ENCODE measurements at regions not wholly inside any gene's neighbourhood (a gene's known extent, or its start where the extent isn't known, plus 50 kb on each side); places are given as distances from the start of the nearest gene placed in this dataset.

DNA sequence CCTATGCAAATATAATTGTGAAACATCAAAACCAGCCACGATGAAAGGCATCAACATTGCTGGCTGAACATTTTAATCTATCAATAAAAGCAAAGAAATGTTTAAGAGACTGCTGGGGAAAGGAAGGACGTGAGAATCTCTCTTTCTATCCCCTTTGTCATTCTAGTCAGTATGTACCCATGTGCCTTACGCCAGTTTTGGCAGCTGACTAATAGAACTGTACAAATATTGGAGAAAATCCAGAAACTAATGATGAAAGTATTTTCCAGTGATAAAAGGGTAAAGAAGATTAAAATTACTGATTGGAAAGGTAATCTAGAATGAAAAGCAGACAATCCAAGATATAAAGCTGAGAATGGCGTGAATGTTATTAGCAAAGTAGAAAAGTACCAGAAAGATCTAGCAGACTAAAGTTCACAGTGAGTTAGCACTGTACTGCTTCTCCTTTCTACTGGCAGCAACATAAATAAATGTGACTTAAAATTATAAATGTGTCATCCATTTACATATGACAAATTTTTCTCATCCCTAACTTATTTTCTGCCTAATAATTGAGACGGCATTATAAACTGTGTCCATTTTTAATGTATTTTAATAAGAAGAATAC lies 401.9 kb upstream of the CNTN4 start:
- Histone ChIP-seq H3K9ac (ENCODE audit: insufficient read depth in 1 of 2, low read depth in 2 of 2, low read length in 2 of 2) (no peak overlapping the region), H3K9me1 (ENCODE audit: control insufficient read depth, insufficient read depth, low read length) (no peaks in the 10 kb centered on the region), H3K4me3 (no peak overlapping the region), H3K79me2 (ENCODE audit: control insufficient read depth, insufficient read depth, low read length) (no peaks in the 10 kb centered on the region), H3K27ac (ENCODE audit: extremely low read depth, low read depth, low read length) (no peak overlapping the region), H3K9me3 (replicated peaks; ENCODE audit: control insufficient read depth, insufficient read depth, low read depth, low read length) (no peaks in the 10 kb centered on the region), H3K4me2 (ENCODE audit: insufficient read depth, low read length) (no peak overlapping the region), H4K20me1 (replicated peaks; ENCODE audit: control insufficient read depth, insufficient read depth, low read length) (no peaks in the 10 kb centered on the region), H2AFZ (ENCODE audit: low read depth, low read length) (no peak overlapping the region), H3K36me3 (ENCODE audit: control insufficient read depth, insufficient read depth, low read length) (no peaks in the 10 kb centered on the region), H3K4me1 (replicated peaks in 1 of 2; ENCODE audit: control insufficient read depth in 2 of 2, insufficient read depth in 2 of 2, low read length in 2 of 2) (no peaks in the 10 kb centered on the region), H3K27me3 (ENCODE audit: control insufficient read depth in 2 of 2, insufficient read depth in 2 of 2, low read length in 2 of 2) (no peaks in the 10 kb centered on the region)
- ChIA-PET POLR2A (interaction anchor here (1.2 kb wide), 1 partner anchor 7 kb away, joined by 4 read pairs; no protein-coding TSS in a partner anchor), CTCF (ENCODE audit: low intra/inter-chr PET ratio) (no interaction called here)
- no peak for DNase-seq (ENCODE audit: extremely low read depth in 1 of 4, low spot score in 3 of 4)
- no peak for ATAC-seq
- FAIRE-seq = no peak
- WGBS (ENCODE audit: insufficient coverage, low coverage, missing lambda C conversion rate) = 0% methylated on average over 5 of the region's 5 CpGs
- in situ Hi-C loops (cut with MboI) (no loop called here), intact Hi-C loops (cut with micrococcal nuclease) (no loop called here)
- no TSS peak for BruUV-seq (replicated peaks)
- no peak for TF ChIP-seq ZNF408 (CRISPR knock-in tag; IDR thresholded peaks at IDR 0.05; ENCODE audit: low read depth)
- TF ChIP-seq NFE2L1 (tag; IDR thresholded peaks at IDR 0.05; ENCODE audit: borderline replicate concordance, low read depth) = no peak
- no peak for TF ChIP-seq FOXA1 (IDR thresholded peaks at IDR 0.05; ENCODE audit: borderline replicate concordance)
- TF ChIP-seq, protein P1, sequence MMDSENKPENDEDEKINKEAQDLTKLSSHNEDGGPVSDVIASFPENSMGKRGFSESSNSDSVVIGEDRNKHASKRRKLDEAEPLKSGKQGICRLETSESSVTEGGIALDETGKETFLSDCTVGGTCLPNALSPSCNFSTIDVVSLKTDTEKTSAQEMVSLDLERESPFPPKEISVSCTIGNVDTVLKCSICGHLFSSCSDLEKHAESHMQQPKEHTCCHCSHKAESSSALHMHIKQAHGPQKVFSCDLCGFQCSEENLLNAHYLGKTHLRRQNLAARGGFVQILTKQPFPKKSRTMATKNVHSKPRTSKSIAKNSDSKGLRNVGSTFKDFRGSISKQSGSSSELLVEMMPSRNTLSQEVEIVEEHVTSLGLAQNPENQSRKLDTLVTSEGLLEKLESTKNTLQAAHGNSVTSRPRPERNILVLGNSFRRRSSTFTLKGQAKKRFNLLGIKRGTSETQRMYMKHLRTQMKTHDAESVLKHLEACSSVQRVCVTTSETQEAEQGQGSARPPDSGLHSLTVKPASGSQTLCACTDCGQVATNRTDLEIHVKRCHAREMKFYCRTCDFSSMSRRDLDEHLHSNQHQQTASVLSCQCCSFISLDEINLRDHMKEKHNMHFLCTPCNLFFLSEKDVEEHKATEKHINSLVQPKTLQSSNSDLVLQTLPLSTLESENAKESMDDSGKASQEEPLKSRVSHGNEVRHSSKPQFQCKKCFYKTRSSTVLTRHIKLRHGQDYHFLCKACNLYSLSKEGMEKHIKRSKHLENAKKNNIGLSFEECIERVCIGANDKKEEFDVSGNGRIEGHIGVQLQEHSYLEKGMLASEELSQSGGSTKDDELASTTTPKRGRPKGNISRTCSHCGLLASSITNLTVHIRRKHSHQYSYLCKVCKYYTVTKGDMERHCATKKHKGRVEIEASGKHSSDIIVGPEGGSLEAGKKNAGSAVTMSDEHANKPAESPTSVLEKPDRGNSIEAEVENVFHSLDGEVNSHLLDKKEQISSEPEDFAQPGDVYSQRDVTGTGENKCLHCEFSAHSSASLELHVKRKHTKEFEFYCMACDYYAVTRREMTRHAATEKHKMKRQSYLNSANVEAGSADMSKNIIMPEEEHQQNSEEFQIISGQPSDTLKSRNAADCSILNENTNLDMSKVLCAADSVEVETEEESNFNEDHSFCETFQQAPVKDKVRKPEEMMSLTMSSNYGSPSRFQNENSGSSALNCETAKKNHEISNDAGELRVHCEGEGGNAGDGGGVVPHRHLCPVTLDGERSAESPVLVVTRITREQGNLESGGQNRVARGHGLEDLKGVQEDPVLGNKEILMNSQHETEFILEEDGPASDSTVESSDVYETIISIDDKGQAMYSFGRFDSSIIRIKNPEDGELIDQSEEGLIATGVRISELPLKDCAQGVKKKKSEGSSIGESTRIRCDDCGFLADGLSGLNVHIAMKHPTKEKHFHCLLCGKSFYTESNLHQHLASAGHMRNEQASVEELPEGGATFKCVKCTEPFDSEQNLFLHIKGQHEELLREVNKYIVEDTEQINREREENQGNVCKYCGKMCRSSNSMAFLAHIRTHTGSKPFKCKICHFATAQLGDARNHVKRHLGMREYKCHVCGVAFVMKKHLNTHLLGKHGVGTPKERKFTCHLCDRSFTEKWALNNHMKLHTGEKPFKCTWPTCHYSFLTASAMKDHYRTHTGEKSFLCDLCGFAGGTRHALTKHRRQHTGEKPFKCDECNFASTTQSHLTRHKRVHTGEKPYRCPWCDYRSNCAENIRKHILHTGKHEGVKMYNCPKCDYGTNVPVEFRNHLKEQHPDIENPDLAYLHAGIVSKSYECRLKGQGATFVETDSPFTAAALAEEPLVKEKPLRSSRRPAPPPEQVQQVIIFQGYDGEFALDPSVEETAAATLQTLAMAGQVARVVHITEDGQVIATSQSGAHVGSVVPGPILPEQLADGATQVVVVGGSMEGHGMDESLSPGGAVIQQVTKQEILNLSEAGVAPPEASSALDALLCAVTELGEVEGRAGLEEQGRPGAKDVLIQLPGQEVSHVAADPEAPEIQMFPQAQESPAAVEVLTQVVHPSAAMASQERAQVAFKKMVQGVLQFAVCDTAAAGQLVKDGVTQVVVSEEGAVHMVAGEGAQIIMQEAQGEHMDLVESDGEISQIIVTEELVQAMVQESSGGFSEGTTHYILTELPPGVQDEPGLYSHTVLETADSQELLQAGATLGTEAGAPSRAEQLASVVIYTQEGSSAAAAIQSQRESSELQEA (IDR thresholded peaks at IDR 0.05; ENCODE audit: low read depth) = no peak
- TF ChIP-seq ZZZ3 (IDR thresholded peaks at IDR 0.05) = no peak
- TF ChIP-seq ILF3 (IDR thresholded peaks at IDR 0.05; ENCODE audit: borderline replicate concordance) = no peak
- TF ChIP-seq, protein P2, sequence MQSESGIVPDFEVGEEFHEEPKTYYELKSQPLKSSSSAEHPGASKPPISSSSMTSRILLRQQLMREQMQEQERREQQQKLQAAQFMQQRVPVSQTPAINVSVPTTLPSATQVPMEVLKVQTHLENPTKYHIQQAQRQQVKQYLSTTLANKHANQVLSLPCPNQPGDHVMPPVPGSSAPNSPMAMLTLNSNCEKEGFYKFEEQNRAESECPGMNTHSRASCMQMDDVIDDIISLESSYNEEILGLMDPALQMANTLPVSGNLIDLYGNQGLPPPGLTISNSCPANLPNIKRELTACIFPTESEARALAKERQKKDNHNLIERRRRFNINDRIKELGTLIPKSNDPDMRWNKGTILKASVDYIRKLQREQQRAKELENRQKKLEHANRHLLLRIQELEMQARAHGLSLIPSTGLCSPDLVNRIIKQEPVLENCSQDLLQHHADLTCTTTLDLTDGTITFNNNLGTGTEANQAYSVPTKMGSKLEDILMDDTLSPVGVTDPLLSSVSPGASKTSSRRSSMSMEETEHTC (IDR thresholded peaks at IDR 0.05) = no peak
- no peak for TF ChIP-seq ZNF76 (CRISPR knock-in tag; IDR thresholded peaks at IDR 0.05; ENCODE audit: borderline replicate concordance)
- TF ChIP-seq, protein P3, sequence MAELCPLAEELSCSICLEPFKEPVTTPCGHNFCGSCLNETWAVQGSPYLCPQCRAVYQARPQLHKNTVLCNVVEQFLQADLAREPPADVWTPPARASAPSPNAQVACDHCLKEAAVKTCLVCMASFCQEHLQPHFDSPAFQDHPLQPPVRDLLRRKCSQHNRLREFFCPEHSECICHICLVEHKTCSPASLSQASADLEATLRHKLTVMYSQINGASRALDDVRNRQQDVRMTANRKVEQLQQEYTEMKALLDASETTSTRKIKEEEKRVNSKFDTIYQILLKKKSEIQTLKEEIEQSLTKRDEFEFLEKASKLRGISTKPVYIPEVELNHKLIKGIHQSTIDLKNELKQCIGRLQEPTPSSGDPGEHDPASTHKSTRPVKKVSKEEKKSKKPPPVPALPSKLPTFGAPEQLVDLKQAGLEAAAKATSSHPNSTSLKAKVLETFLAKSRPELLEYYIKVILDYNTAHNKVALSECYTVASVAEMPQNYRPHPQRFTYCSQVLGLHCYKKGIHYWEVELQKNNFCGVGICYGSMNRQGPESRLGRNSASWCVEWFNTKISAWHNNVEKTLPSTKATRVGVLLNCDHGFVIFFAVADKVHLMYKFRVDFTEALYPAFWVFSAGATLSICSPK (IDR thresholded peaks at IDR 0.05; ENCODE audit: borderline replicate concordance) = no peak
- no peak for TF ChIP-seq ZNF184 (CRISPR knock-in tag; IDR thresholded peaks at IDR 0.05)
